Cerebellar cortex (tissue), 1 donor: ENCODE measurements at regions not wholly inside any gene's neighbourhood (a gene's known extent, or its start where the extent isn't known, plus 50 kb on each side); places are given as distances from the start of the nearest gene placed in this dataset.
"Not testable (repeated sequence)": the region's sequence is repeated elsewhere in the genome, so short reads cannot be mapped to it uniquely, and the experiment has no call there.

Source experiments
- DNase-seq: peaks from one replicate; pipeline ENCODE4 v3.0.0-alpha.2; 2015; ENCODE audit warnings: low spot score

GRCh38 chr3:74420538-74421124 is 193.8 kb downstream of the CNTN3 start:
- DNase-seq, result no peak

- DNase-seq, result no peak
These were observed 198.7 kb downstream of the CNTN3 start for GRCh38 chr3:74415731-74416130.

GRCh38 chr3:74413547-74414241 is 200.8 kb downstream of the CNTN3 start:
- no peak for DNase-seq

GRCh38 chr3:74410276-74410941 is 204.1 kb downstream of the CNTN3 start:
- no peak for DNase-seq

DNA sequence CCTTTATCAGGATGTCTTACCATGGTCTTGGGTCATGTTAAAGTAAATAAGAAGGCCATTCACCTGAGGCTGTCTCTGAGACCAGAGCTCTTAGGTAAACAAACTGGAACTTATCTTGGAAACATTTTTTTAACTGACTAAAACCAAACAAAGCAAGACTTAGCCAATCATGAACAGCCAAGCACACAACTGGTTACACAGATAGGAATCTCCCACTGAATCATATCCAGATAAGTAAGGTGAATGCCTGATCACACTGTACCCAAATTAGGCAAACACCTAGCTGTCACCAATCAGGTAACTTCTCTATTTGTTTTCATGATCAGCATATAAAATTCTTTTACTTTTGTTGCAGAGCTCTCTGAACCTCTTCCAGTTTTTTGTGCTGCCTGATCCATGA is 205.4 kb downstream of the CNTN3 start:
- no peak for DNase-seq

DNA sequence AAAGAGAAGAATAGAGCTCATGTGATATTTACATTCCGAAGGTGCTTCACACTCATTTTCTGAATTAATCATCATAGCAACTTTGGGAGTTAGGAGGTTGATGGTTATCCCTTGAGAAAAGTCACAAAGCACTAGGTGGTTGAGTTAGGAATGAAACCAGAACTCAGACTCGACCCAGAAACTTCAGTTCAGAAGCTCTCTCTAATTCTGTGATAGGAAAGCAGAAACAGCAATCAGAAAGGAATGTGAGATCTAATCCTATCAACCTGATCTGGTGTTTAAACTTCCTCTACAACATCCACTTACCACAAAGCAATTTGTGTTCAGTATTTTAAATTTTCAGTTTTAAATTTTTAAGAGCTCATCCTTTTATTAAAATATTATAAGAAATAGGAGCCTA is 211.2 kb downstream of the CNTN3 start:
- no peak for DNase-seq

GRCh38 chr3:74402821-74403220 is 211.6 kb downstream of the CNTN3 start:
- no peak for DNase-seq

GRCh38 chr3:74393426-74393825 is 221.0 kb downstream of the CNTN3 start:
- peak; percentile 2 for DNase-seq

- DNase-seq, result no peak
These were observed 224.2 kb downstream of the CNTN3 start for GRCh38 chr3:74390121-74390877.

DNA sequence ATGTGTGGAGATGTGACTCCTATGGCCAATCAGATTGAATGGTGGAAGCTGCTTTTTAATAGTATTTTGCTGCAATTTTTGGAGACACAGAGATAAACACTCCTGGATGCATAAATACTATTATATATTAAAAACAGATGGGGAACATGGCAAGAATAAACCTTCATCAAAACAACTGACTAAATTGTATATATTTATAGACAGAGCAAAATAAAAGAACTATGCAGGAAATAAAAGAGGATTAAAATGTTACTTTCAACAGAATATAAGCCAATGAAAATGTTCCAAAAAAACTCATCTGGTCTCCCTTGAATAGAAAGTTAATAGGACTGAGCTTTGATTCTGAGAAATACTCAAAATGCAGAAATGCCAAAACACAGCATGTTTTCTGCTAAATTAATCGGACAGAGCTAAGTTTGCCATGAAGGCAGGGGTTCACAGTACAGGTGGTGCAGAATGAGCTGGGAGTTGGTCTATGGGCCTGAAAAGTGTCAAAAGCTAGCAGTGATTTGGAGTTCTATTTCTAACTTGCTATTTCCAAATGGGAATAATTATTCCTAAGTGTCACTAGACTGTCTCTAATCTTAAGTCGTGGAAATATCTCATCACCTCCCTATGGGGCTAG is 227.2 kb downstream of the CNTN3 start:
- DNase-seq, result no peak

DNA sequence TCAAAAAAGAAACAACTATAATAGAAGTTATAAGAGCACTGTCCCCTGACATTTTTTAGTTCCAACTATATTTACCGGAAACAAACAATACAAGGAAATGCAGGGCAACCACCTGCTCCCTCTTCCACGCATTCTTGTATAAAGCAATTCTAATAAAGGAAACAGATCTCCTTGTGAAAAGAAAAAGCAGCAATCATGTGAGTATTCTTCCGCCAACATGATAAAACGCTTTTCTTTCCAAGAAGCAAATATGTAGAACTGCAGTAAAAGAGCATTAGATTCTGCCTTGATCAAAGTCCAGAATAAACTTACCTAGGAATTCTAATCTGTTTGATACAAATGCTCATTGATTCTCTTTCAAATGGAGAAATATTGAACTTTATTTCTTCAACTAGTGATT is 230.3 kb downstream of the CNTN3 start:
- DNase-seq, result no peak

- DNase-seq, result no peak
These were observed 236.8 kb downstream of the CNTN3 start for GRCh38 chr3:74377669-74378068.

DNA sequence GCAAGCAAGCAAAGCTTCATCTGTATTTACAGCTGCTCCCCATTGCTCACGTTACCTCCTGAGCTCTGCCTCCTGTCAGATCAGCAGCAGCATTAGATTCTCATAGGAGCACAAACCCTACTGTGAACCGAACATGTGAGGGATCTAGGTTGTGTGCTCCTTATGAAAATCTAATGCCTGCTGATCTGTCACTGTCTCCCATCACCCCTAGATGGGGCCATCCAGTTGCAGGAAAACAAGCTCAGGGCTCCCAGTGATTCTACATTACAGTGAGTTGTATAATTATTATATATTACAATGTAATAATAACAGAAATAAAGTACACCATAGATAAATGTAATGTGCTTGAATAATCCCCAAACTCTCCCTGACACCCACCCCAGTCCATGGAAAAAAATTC is 238.1 kb downstream of the CNTN3 start:
- DNase-seq, result not testable (repeated sequence)

DNA sequence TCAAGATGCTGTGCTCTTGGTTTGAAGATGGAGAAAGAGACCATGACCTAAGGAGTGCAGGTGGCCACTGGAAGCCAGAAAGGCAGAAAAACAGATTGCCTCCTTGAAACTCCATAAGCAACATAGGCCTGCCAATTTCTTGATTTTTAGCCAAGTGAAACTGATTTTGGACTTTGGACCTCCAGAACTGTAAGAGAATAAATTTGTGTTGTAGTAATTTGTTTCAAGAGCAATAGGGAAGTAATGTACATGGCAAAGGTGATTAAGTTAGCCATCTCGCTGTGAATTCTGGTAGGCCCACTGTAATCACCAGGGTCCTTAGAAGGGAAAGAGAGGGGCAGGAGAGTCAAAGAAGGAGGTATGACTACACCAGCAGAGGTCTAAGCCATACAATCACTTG is 238.8 kb downstream of the CNTN3 start:
- no peak for DNase-seq

- no peak for DNase-seq
These were observed 241.7 kb downstream of the CNTN3 start for GRCh38 chr3:74372743-74373142.

GRCh38 chr3:74370342-74370741 is 244.1 kb downstream of the CNTN3 start:
- no peak for DNase-seq

DNA sequence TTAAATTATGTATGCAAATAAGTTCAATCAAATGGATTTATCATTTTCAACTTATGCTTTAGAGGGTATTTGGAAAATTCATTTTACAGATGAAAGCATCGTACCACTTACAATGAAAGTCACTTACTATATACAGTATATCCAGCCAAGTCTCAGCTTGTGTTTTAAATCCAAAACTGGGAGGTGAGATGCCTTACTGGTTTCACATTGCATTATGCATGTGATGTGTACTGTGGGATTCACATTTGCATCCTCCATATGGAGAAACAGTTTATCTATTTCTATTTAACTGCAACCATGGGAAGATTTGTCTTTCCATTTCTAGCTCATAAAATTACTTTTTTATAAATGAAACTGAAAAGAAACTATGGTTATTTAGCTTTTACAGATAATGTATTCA is 248.1 kb downstream of the CNTN3 start:
- no peak for DNase-seq

DNA sequence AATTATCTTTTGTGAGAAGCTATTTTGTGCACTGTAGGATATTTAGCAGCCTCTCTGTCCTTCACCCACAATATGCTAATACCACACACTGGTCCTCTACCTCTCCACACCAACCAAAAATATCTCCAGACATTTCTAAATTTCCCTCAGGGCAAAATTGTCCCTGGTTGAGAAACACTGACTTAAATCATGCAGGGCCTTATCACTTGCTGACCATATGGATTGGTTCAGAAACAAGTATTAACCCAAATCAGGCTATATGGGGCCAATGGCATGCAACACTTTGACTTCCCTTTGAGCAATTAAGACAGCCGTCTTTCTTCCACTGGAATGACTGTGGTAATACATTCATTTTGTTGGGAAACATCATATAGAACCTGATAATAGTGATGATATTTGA is 251.1 kb downstream of the CNTN3 start:
- no peak for DNase-seq

GRCh38 chr3:74360406-74360805 is 254.1 kb downstream of the CNTN3 start:
- no peak for DNase-seq

DNA sequence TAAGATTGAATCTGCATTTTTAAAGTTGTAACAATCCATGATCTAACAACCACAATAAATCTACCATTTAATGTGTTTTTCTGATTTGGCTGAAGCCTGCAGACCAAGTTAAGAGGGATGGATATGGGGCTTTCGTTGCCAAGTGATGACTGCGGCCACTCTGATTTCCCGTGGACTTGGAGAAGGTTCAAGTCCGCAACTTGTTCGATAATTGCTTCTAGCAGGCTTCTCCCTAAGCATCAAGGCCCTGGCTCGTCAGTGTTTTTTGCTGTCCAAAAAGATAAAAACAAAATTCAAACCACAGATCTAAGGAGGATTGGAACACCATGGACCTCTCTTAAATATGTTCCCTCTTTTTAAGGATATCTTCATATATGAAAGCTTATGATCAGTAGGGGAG is 256.6 kb downstream of the CNTN3 start:
- no peak for DNase-seq

DNA sequence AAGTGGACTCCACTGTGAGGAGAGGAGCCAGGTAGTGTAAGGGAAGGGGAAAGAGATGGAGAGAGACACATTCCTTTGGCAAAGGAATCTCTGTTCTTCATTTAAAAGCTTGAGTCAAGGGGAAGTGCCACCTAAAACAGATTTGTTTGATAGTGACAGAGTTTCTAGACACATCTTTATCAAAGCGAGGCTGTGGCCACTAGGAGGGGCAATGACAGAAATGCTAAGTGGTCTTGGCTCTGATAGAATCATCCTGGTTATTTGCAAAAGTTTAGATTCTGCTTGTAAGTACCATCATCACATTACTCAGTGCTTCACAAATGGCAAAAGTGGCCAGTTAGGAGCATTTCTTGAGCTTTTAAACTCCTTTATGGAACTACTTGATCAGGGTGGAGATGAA is 261.4 kb downstream of the CNTN3 start:
- no peak for DNase-seq

DNA sequence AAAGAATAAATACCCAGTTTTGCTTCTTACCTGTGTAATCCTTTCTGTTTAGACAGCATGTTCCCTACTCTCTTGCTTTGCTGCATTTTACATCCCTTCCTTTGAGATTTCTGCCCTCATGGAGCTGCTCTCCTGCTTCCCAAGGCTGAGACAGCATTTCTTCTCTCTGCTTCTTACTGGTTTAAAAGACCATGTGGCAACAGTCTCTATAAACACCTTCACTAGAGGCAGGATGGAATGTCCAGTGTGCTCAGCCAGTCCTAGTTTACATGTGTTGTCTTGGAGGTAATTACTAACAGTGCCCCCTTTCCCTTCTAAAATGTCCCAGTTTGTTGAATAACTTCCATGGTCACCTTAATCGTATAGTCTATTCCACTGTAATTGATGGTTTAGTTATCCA is 262.3 kb downstream of the CNTN3 start:
- DNase-seq, result no peak
